Stimulated activated CD4-positive, alpha-beta T cell treated with anti-CD3 and anti-CD28 coated beads, TNF-alpha, amount 100 ng/mL, for 4 hours (primary cell): ENCODE measurements at regions not wholly inside any gene's neighbourhood (a gene's known extent, or its start where the extent isn't known, plus 50 kb on each side); places are given as distances from the start of the nearest gene placed in this dataset.

Experiments
- DNase-seq, 3 experiments: peaks; one replicate each; pipeline ENCODE4 v3.0.0-alpha.2; 2020; ENCODE audit warnings: low read depth in 3 of 3

DNA sequence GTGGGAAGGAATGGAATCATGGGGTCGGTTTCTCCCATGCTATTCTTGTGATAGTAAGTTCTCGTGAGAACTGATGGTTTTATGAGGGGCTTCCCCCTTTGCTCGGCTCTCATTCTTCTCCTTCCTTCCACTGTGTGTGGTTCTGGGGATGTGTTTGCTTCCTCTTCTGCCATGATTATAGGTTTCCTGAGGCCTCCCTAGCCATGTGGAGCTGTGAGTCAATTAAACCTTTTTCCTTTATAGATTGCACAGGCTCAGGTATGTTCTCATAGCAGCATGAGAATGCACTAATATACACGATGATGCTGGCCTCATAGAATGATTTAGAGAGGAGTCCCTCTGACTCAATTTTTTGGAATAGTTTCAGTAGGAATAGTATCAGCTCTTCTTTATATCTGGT is 195.4 kb upstream of the IVNS1ABP start:
- no peak for DNase-seq

- DNase-seq = no peak
Measured at GRCh38 chr1:185501099-185501498, 184.1 kb upstream of the IVNS1ABP start.

- DNase-seq = no peak
Measured at GRCh38 chr1:185500001-185500626, 183.1 kb upstream of the IVNS1ABP start.

GRCh38 chr1:185498207-185498606 is 181.2 kb upstream of the IVNS1ABP start:
- DNase-seq = no peak

GRCh38 chr1:185497177-185497576 is 180.1 kb upstream of the IVNS1ABP start:
- no peak for DNase-seq

- DNase-seq = no peak
Measured at GRCh38 chr1:185495898-185496297, 178.9 kb upstream of the IVNS1ABP start.

- DNase-seq = no peak
Measured at GRCh38 chr1:185495007-185495406, 178.0 kb upstream of the IVNS1ABP start.

DNA sequence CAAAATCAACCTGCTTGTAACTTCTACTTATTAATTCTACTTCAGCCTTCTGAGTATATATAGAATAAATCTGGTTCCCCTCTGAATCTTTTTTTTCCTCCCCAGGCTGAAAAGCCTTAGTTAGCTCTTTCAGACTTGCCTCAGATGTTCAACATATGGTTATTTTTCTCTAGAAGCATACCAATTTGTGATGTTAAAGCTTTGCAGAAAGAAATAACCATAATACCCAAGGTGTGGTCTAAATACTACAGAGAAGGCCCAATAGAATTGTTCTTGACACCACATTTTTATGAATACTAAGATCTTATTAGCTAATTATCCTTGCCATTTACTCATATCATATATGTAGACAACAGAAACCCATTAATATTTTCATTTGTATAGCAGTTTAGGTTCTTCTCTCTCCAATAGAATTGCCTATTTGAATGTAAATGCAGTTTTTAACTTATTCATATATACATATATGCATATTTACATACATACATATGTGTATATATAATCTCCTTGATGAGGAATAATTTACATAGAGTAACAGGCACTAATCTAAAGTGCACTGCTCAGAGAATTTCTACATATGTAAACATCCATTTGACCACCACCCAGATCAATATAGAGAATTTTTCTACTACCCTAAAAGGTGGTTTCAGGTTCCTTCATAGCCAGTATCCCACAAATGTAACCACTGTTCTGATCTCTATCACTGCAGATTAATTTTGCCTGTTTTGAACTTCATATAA is 175.2 kb upstream of the IVNS1ABP start:
- DNase-seq = no peak

- DNase-seq = no peak
Measured at GRCh38 chr1:185491604-185492003, 174.6 kb upstream of the IVNS1ABP start.

DNA sequence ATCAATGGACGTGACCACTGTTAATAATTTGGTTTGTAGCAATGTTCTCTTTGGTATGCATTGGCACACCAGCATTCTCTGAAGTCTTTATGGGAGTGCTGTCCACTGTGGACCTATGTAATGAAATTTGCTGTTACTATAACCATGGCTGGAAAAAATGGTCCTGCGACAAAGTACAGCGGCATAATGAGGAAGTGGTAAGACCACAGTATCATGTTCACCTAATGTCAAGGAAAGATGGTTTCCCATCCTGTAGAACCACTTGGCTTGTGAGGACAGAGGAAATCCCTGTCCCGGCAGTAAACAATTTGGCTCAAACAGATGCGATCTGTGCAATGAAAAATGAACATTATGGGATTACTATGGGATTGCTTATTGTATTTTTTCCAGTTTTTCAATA is 173.9 kb upstream of the IVNS1ABP start:
- no peak for DNase-seq

GRCh38 chr1:185489406-185489805 is 172.4 kb upstream of the IVNS1ABP start:
- DNase-seq = no peak

DNA sequence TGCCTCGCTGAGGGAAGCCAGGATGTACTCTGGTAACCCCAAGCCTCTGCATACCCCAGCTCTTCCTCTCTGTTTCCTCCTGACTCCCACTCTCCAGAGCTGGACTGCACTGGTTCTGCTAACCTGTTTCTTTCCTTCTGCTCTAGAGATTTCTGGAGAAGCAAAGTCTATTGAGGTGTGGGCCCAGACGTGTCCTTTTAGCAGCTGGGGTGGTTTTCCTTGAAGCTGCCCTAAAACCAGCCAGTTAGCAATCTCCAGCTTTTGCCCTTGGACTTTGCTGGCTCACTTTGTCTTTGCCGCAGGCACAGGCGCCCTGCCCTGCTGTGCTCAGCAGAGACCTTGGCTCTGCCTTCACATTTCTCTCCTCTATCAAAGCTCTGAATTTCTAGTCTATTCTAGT is 171.8 kb upstream of the IVNS1ABP start:
- no peak for DNase-seq

DNA sequence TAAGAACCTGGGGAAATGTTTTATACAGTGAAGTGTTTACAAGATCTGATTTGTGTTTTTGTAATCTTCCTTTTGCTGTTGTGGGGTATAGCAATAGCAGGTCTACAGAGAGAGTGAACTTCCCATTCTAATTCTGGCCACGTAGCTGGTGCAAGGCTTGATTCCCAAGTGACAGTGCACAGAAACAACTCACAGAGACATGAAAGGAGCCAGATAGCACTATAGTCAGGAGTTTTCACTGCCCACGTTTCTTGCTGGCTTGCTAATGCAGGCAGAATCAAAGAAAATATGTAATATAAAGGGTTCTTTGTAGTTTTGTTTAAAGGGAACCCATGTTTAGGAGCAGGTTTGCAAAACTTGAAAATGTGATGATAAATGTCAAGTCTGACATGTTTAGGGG is 170.9 kb upstream of the IVNS1ABP start:
- DNase-seq = no peak

DNA sequence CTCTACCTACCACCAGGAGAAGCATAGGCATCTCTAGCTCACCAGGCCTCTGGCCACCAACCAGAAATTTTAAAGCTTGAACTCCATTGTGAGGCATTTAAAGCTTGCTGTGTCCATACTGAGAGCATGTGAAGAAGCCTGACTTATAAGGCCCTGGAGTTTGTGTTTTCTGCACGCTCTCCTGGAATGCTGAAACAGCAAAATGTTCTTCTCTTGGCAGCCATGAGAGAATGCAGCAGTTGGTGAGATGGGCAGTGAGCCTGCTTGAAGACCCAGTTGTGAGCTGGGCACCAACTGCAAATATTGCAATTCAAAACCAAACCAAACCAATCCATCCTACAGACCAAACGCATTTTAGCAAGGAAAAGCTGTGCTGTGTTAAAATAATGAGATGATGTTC is 170.0 kb upstream of the IVNS1ABP start:
- DNase-seq = no peak

DNA sequence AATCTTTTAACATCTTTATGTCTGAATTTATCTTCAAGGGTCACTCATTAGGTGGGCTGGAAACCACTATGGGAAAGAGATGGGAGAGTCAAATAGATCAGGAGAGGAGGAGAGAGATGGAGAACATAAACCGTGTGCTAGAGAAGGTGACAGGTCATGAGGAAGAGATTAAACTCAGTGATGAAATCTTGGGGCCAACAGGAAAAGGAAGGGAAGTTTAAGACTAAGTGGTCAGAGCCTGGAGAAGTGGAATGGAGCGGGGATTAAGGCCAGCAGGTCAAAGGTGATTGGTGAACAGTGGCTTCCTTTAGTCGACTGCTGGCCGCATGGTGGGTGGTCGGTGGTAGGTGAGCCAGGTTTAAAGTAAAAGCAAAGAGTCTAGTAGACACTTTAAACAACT is 169.3 kb upstream of the IVNS1ABP start:
- DNase-seq = no peak

GRCh38 chr1:185483664-185484450 is 166.8 kb upstream of the IVNS1ABP start:
- no peak for DNase-seq

- DNase-seq = no peak
Measured at GRCh38 chr1:185483217-185483616, 166.2 kb upstream of the IVNS1ABP start.

DNA sequence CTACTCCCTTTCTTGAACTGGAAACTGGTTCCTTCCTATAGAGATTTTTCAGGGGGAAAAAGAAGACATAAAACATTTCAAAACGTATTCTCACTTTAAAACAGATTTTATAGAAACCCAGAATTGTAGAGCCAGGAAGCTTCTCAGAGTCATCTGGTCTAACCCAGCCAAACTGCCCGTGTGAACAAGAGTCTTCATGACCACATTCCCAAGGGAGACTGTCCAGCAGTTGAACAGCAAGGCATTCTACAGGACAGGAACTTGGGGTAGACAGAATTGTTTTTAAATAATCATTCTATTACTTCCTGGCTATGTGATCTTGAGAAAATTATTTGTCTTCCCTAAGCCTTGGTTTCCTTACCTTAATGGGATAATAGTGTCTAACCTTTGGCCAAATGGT is 163.5 kb upstream of the IVNS1ABP start:
- no peak for DNase-seq

- DNase-seq = no peak
Measured at GRCh38 chr1:185479796-185480195, 162.8 kb upstream of the IVNS1ABP start.

DNA sequence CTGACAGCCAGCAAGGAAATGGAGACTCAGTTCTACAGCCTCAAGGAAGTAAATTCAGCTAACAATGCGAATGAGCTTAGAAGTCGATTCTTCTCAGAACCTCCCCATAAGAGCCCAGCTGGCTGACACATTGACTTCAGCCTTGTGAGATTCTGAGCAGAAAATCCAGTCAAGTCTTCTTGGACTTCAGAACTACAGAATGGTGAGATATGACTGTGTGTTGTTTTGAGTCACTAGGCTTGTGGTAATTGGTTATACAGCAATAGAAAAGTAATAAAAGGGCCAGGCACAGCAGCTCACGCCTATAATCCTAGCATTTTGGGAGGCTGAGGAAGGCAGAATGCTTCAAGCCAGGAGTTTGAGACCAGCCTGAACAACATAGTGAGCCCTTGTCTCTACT is 161.8 kb upstream of the IVNS1ABP start:
- no peak for DNase-seq

DNA sequence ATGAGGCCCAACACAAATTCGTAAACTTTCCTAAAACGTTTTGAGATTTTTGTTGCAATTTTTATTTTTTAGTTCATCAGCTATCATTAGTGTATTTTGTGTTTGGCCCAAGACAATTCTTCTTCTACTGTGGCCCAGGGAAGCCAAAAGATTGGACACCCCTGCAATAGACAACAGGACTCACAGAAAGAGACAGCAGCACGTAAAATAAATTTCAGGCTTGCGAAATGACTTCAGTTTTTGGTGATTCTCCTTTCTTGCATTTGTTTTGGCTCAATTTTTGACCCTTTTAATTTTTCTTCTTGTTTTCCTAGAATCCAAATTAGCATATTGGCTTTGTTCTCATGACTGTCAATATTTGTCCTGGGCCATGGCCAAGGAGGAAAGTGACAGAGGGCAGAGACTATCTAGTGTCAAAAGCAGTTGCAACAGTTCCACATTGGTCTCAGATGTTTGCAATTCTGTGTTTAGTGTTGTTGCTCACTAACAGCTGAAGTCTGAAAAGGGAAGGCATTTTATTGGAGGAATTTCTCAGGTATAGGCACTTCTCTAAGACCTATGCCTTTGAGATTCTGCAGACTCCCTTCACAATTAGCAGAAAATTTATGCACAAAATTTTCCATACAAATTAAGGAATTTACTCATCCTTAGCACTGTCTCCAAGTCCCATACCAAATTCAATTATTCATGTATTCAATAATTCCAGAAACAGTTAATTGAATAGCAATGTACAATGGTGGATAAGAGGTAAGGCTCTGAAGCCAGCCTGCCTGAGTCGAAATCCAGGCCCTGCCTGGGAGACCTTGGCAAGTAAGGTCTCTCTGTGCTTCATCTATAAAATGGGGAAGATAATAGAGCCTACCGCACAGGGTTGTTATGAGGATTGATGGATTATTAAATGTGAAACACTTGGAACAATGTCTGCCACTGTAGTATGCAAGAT is 160.9 kb upstream of the IVNS1ABP start:
- DNase-seq = no peak
